ENCODE measurements at regions not wholly inside any gene's neighbourhood (a gene's known extent, or its start where the extent isn't known, plus 50 kb on each side); places are given as distances from the start of the nearest gene placed in this dataset.

- H3K79me2 ChIP-seq (ENCODE audit: control insufficient read depth, insufficient read depth, low read length, unreplicated experiment), result no peaks in the 10 kb centered on the region
- H3K4me3 ChIP-seq (ENCODE audit: low read depth, low read length), result no peak overlapping the region
- no peak overlapping the region for H3K27ac ChIP-seq (ENCODE audit: low read depth, low read length)
- no peaks in the 10 kb centered on the region for H3K27me3 ChIP-seq (ENCODE audit: insufficient read depth, low read length)
- H3K36me3 ChIP-seq (ENCODE audit: insufficient read depth, low read length), result no peaks in the 10 kb centered on the region
- peaks cover 4% of the 10 kb centered on the region for H3K4me1 ChIP-seq (ENCODE audit: control insufficient read depth, insufficient read depth, low read length, unreplicated experiment)
- no peak overlapping the region for H2AFZ ChIP-seq (ENCODE audit: low read length, unreplicated experiment)
Observed at GRCh38 chr2:226336283-226336682, 463.3 kb downstream of the IRS1 start.

GRCh38 chr2:226334981-226335720 lies 464.5 kb downstream of the IRS1 start:
- Histone ChIP-seq H3K27me3 (ENCODE audit: insufficient read depth, low read length) (no peaks in the 10 kb centered on the region), H3K36me3 (ENCODE audit: insufficient read depth, low read length) (no peaks in the 10 kb centered on the region), H3K27ac (ENCODE audit: low read depth, low read length) (no peak overlapping the region), H3K4me1 (ENCODE audit: control insufficient read depth, insufficient read depth, low read length, unreplicated experiment) (peaks cover 4% of the 10 kb centered on the region), H3K79me2 (ENCODE audit: control insufficient read depth, insufficient read depth, low read length, unreplicated experiment) (no peaks in the 10 kb centered on the region), H2AFZ (ENCODE audit: low read length, unreplicated experiment) (no peak overlapping the region), H3K4me3 (ENCODE audit: low read depth, low read length) (no peak overlapping the region)

GRCh38 chr2:226333388-226333787 lies 466.2 kb downstream of the IRS1 start:
- H3K27me3 ChIP-seq (ENCODE audit: insufficient read depth, low read length), result no peaks in the 10 kb centered on the region
- H3K36me3 ChIP-seq (ENCODE audit: insufficient read depth, low read length), result no peaks in the 10 kb centered on the region
- peaks cover 4% of the 10 kb centered on the region for H3K4me1 ChIP-seq (ENCODE audit: control insufficient read depth, insufficient read depth, low read length, unreplicated experiment)
- no peak overlapping the region for H3K4me3 ChIP-seq (ENCODE audit: low read depth, low read length)
- H2AFZ ChIP-seq (ENCODE audit: low read length, unreplicated experiment), result no peak overlapping the region
- no peaks in the 10 kb centered on the region for H3K79me2 ChIP-seq (ENCODE audit: control insufficient read depth, insufficient read depth, low read length, unreplicated experiment)
- H3K27ac ChIP-seq (ENCODE audit: low read depth, low read length), result no peak overlapping the region

- Histone ChIP-seq H3K27ac (ENCODE audit: low read depth, low read length) (no peak overlapping the region), H3K4me3 (ENCODE audit: low read depth, low read length) (no peak overlapping the region)
Observed at GRCh38 chr2:226330206-226330605, 469.4 kb downstream of the IRS1 start.

GRCh38 chr2:226329180-226329579 lies 470.4 kb downstream of the IRS1 start:
- Histone ChIP-seq H3K27ac (ENCODE audit: low read depth, low read length) (no peak overlapping the region), H3K4me3 (ENCODE audit: low read depth, low read length) (no peak overlapping the region), H3K79me2 (ENCODE audit: control insufficient read depth, insufficient read depth, low read length, unreplicated experiment) (no peaks in the 10 kb centered on the region), H3K4me1 (ENCODE audit: control insufficient read depth, insufficient read depth, low read length, unreplicated experiment) (peaks cover 3% of the 10 kb centered on the region), H3K36me3 (ENCODE audit: insufficient read depth, low read length) (no peaks in the 10 kb centered on the region), H2AFZ (ENCODE audit: low read length, unreplicated experiment) (no peak overlapping the region), H3K27me3 (ENCODE audit: insufficient read depth, low read length) (no peaks in the 10 kb centered on the region)

More at GRCh38 chr2:226330206-226330605, 469.4 kb downstream of the IRS1 start:
- Histone ChIP-seq H3K27me3 (ENCODE audit: insufficient read depth, low read length) (no peaks in the 10 kb centered on the region), H3K79me2 (ENCODE audit: control insufficient read depth, insufficient read depth, low read length, unreplicated experiment) (no peaks in the 10 kb centered on the region), H3K4me1 (ENCODE audit: control insufficient read depth, insufficient read depth, low read length, unreplicated experiment) (peaks cover 7% of the 10 kb centered on the region), H3K36me3 (ENCODE audit: insufficient read depth, low read length) (no peaks in the 10 kb centered on the region), H2AFZ (ENCODE audit: low read length, unreplicated experiment) (no peak overlapping the region)

GRCh38 chr2:226327830-226328229 lies 471.8 kb downstream of the IRS1 start:
- peaks cover 3% of the 10 kb centered on the region for H3K4me1 ChIP-seq (ENCODE audit: control insufficient read depth, insufficient read depth, low read length, unreplicated experiment)
- H3K27ac ChIP-seq (ENCODE audit: low read depth, low read length), result no peak overlapping the region
- H3K4me3 ChIP-seq (ENCODE audit: low read depth, low read length), result no peak overlapping the region
- no peaks in the 10 kb centered on the region for H3K36me3 ChIP-seq (ENCODE audit: insufficient read depth, low read length)
- no peaks in the 10 kb centered on the region for H3K27me3 ChIP-seq (ENCODE audit: insufficient read depth, low read length)
- H3K79me2 ChIP-seq (ENCODE audit: control insufficient read depth, insufficient read depth, low read length, unreplicated experiment), result no peaks in the 10 kb centered on the region
- H2AFZ ChIP-seq (ENCODE audit: low read length, unreplicated experiment), result no peak overlapping the region

- Histone ChIP-seq H3K4me3 (ENCODE audit: low read depth, low read length) (no peak overlapping the region), H3K4me1 (ENCODE audit: control insufficient read depth, insufficient read depth, low read length, unreplicated experiment) (peaks cover 3% of the 10 kb centered on the region), H3K27ac (ENCODE audit: low read depth, low read length) (no peak overlapping the region), H3K36me3 (ENCODE audit: insufficient read depth, low read length) (no peaks in the 10 kb centered on the region), H2AFZ (ENCODE audit: low read length, unreplicated experiment) (no peak overlapping the region), H3K27me3 (ENCODE audit: insufficient read depth, low read length) (no peaks in the 10 kb centered on the region), H3K79me2 (ENCODE audit: control insufficient read depth, insufficient read depth, low read length, unreplicated experiment) (no peaks in the 10 kb centered on the region)
Observed at GRCh38 chr2:226325526-226325925, 474.1 kb downstream of the IRS1 start.

- Histone ChIP-seq H3K4me1 (ENCODE audit: control insufficient read depth, insufficient read depth, low read length, unreplicated experiment) (no peaks in the 10 kb centered on the region), H3K79me2 (ENCODE audit: control insufficient read depth, insufficient read depth, low read length, unreplicated experiment) (no peaks in the 10 kb centered on the region), H2AFZ (ENCODE audit: low read length, unreplicated experiment) (no peak overlapping the region), H3K4me3 (ENCODE audit: low read depth, low read length) (no peak overlapping the region), H3K27ac (ENCODE audit: low read depth, low read length) (no peak overlapping the region), H3K27me3 (ENCODE audit: insufficient read depth, low read length) (no peaks in the 10 kb centered on the region), H3K36me3 (ENCODE audit: insufficient read depth, low read length) (no peaks in the 10 kb centered on the region)
Observed at GRCh38 chr2:226320076-226320948, 479.3 kb downstream of the IRS1 start.

GRCh38 chr2:226317970-226318369 lies 481.6 kb downstream of the IRS1 start:
- H3K4me3 ChIP-seq (ENCODE audit: low read depth, low read length), result no peak overlapping the region
- no peak overlapping the region for H2AFZ ChIP-seq (ENCODE audit: low read length, unreplicated experiment)
- no peaks in the 10 kb centered on the region for H3K36me3 ChIP-seq (ENCODE audit: insufficient read depth, low read length)

GRCh38 chr2:226313060-226313459 lies 486.6 kb downstream of the IRS1 start:
- Histone ChIP-seq H3K27ac (ENCODE audit: low read depth, low read length) (no peak overlapping the region), H3K27me3 (ENCODE audit: insufficient read depth, low read length) (no peaks in the 10 kb centered on the region), H3K36me3 (ENCODE audit: insufficient read depth, low read length) (no peaks in the 10 kb centered on the region), H2AFZ (ENCODE audit: low read length, unreplicated experiment) (no peak overlapping the region), H3K79me2 (ENCODE audit: control insufficient read depth, insufficient read depth, low read length, unreplicated experiment) (no peaks in the 10 kb centered on the region), H3K4me1 (ENCODE audit: control insufficient read depth, insufficient read depth, low read length, unreplicated experiment) (no peaks in the 10 kb centered on the region), H3K4me3 (ENCODE audit: low read depth, low read length) (no peak overlapping the region)

More at GRCh38 chr2:226317970-226318369, 481.6 kb downstream of the IRS1 start:
- Histone ChIP-seq H3K79me2 (ENCODE audit: control insufficient read depth, insufficient read depth, low read length, unreplicated experiment) (no peaks in the 10 kb centered on the region), H3K27me3 (ENCODE audit: insufficient read depth, low read length) (no peaks in the 10 kb centered on the region), H3K27ac (ENCODE audit: low read depth, low read length) (no peak overlapping the region), H3K4me1 (ENCODE audit: control insufficient read depth, insufficient read depth, low read length, unreplicated experiment) (no peaks in the 10 kb centered on the region)

GRCh38 chr2:226312155-226312554 lies 487.5 kb downstream of the IRS1 start:
- H2AFZ ChIP-seq (ENCODE audit: low read length, unreplicated experiment), result no peak overlapping the region
- H3K79me2 ChIP-seq (ENCODE audit: control insufficient read depth, insufficient read depth, low read length, unreplicated experiment), result no peaks in the 10 kb centered on the region
- no peaks in the 10 kb centered on the region for H3K4me1 ChIP-seq (ENCODE audit: control insufficient read depth, insufficient read depth, low read length, unreplicated experiment)
- no peaks in the 10 kb centered on the region for H3K36me3 ChIP-seq (ENCODE audit: insufficient read depth, low read length)
- H3K27ac ChIP-seq (ENCODE audit: low read depth, low read length), result no peak overlapping the region
- H3K27me3 ChIP-seq (ENCODE audit: insufficient read depth, low read length), result no peaks in the 10 kb centered on the region
- no peak overlapping the region for H3K4me3 ChIP-seq (ENCODE audit: low read depth, low read length)
